ENCODE measurements at regions not wholly inside any gene's neighbourhood (a gene's known extent, or its start where the extent isn't known, plus 50 kb on each side); places are given as distances from the start of the nearest gene placed in this dataset.

GRCh38 chr15:39013262-39013661 lies 448.6 kb upstream of the RASGRP1 start:
- TF ChIP-seq, protein P1, sequence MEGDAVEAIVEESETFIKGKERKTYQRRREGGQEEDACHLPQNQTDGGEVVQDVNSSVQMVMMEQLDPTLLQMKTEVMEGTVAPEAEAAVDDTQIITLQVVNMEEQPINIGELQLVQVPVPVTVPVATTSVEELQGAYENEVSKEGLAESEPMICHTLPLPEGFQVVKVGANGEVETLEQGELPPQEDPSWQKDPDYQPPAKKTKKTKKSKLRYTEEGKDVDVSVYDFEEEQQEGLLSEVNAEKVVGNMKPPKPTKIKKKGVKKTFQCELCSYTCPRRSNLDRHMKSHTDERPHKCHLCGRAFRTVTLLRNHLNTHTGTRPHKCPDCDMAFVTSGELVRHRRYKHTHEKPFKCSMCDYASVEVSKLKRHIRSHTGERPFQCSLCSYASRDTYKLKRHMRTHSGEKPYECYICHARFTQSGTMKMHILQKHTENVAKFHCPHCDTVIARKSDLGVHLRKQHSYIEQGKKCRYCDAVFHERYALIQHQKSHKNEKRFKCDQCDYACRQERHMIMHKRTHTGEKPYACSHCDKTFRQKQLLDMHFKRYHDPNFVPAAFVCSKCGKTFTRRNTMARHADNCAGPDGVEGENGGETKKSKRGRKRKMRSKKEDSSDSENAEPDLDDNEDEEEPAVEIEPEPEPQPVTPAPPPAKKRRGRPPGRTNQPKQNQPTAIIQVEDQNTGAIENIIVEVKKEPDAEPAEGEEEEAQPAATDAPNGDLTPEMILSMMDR (IDR thresholded peaks at IDR 0.05), result no peak
- no peak for DNase-seq (ENCODE audit: low spot score)
- ATAC-seq (ENCODE audit: low FRiP score), result no peak

DNA sequence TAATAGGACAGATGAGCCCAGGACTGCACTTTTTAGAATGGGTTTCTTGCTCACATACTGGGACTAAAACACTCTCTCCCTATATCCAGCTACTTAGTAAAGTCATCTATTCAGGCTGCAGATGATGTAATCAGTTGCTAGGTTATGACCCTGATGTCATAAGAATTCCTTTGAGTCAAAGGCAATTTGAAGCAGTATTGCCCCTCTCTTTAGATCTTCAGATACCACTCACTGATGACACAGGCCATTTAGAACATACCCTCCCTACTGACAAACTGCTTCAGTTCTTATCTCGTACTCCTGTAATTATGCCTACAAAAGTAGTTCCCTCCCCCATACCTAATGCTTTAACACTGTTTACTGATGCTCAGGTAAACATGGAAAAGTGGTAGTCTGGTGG lies 450.1 kb upstream of the RASGRP1 start:
- TF ChIP-seq, protein P1 (IDR thresholded peaks at IDR 0.05), result no peak
- DNase-seq (ENCODE audit: low spot score), result no peak
- no peak for ATAC-seq (ENCODE audit: low FRiP score)

GRCh38 chr15:39016706-39017105 lies 452.1 kb upstream of the RASGRP1 start:
- no peak for DNase-seq (ENCODE audit: low spot score)
- TF ChIP-seq, protein P1 (IDR thresholded peaks at IDR 0.05), result no peak
- no peak for ATAC-seq (ENCODE audit: low FRiP score)

GRCh38 chr15:39018966-39019365 lies 454.4 kb upstream of the RASGRP1 start:
- ATAC-seq (ENCODE audit: low FRiP score) (no peak), DNase-seq (ENCODE audit: low spot score) (no peak)
- TF ChIP-seq, protein P1 (IDR thresholded peaks at IDR 0.05), result no peak

- DNase-seq (ENCODE audit: low spot score) (no peak), ATAC-seq (ENCODE audit: low FRiP score) (no peak)
- TF ChIP-seq, protein P1 (IDR thresholded peaks at IDR 0.05), result no peak
Observed at GRCh38 chr15:39021341-39021740, 456.7 kb upstream of the RASGRP1 start.

- DNase-seq (ENCODE audit: low spot score) (no peak), ATAC-seq (ENCODE audit: low FRiP score) (no peak)
- TF ChIP-seq, protein P1 (IDR thresholded peaks at IDR 0.05), result no peak
Observed at GRCh38 chr15:39022532-39023305, 458.1 kb upstream of the RASGRP1 start.

DNA sequence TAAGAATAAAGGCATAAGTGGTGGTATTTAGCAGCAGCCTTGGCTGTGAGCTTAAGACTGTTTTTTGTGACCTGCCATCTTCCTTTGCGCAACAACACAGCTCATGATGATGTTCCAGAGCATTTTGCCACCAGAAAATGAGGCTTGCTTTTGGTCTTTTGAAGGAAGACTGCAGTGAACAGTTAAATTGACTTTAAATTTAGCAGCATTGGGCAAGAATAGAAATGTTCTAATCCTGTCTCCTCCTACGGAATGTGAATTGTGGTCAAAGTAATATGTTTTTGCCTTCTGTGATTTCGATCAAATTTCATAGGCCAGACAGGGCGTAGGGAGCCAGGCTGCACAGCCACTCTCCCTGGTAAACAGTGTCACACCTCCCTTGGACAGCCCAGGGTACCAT lies 460.7 kb upstream of the RASGRP1 start:
- TF ChIP-seq, protein P1 (IDR thresholded peaks at IDR 0.05), result no peak
- no peak for ATAC-seq (ENCODE audit: low FRiP score)
- DNase-seq (ENCODE audit: low spot score), result no peak
